Pons (tissue), 1 donor: ENCODE measurements at regions not wholly inside any gene's neighbourhood (a gene's known extent, or its start where the extent isn't known, plus 50 kb on each side); places are given as distances from the start of the nearest gene placed in this dataset.

Experiments used
- DNase-seq: peaks from one replicate; pipeline ENCODE4 v3.0.0-alpha.2; 2016; ENCODE audit warnings: low spot score

GRCh38 chr14:100955201-100955600, 51.7 kb upstream of the RTL1 start:
- DNase-seq, result no peak

- DNase-seq, result no peak
These were observed 59.0 kb upstream of the RTL1 start for GRCh38 chr14:100962494-100962893.

- no peak for DNase-seq
These were observed 61.8 kb upstream of the RTL1 start for GRCh38 chr14:100965296-100965695.

GRCh38 chr14:100967178-100967577, 63.7 kb upstream of the RTL1 start:
- DNase-seq, result no peak

GRCh38 chr14:100967930-100968329, 64.4 kb upstream of the RTL1 start:
- no peak for DNase-seq

- DNase-seq, result no peak
These were observed 68.8 kb upstream of the RTL1 start for GRCh38 chr14:100972118-100972897.

- no peak for DNase-seq
These were observed 72.1 kb upstream of the RTL1 start for GRCh38 chr14:100975671-100976070.

- DNase-seq, result no peak
These were observed 75.6 kb upstream of the RTL1 start for GRCh38 chr14:100979079-100979478.

GRCh38 chr14:100979780-100980179, 76.3 kb upstream of the RTL1 start:
- no peak for DNase-seq

GRCh38 chr14:100980823-100981222, 77.3 kb upstream of the RTL1 start:
- DNase-seq, result no peak

- no peak for DNase-seq
These were observed 78.3 kb upstream of the RTL1 start for GRCh38 chr14:100981809-100982208.

- no peak for DNase-seq
These were observed 78.8 kb upstream of the RTL1 start for GRCh38 chr14:100982353-100982752.

GRCh38 chr14:100982762-100983161, 79.2 kb upstream of the RTL1 start:
- no peak for DNase-seq

- DNase-seq, result no peak
These were observed 80.2 kb upstream of the RTL1 start for GRCh38 chr14:100983710-100984109.

GRCh38 chr14:100988011-100988410, 84.5 kb upstream of the RTL1 start:
- no peak for DNase-seq

GRCh38 chr14:100988411-100988900, 84.9 kb upstream of the RTL1 start:
- DNase-seq, result no peak

- no peak for DNase-seq
These were observed 85.4 kb upstream of the RTL1 start for GRCh38 chr14:100988956-100989355.

- no peak for DNase-seq
These were observed 86.4 kb upstream of the RTL1 start for GRCh38 chr14:100989924-100990323.

GRCh38 chr14:100994082-100994481, 90.6 kb upstream of the RTL1 start:
- DNase-seq, result no peak

GRCh38 chr14:100994756-100995330, 91.3 kb upstream of the RTL1 start:
- DNase-seq, result no peak

- DNase-seq, result no peak
These were observed 97.3 kb upstream of the RTL1 start for GRCh38 chr14:101000711-101001250.

GRCh38 chr14:101001311-101002069, 98.0 kb upstream of the RTL1 start:
- no peak for DNase-seq

GRCh38 chr14:101002738-101003137, 99.2 kb upstream of the RTL1 start:
- no peak for DNase-seq
